ENCODE measurements at regions not wholly inside any gene's neighbourhood (a gene's known extent, or its start where the extent isn't known, plus 50 kb on each side); places are given as distances from the start of the nearest gene placed in this dataset.
"Not testable (repeated sequence)": the region's sequence is repeated elsewhere in the genome, so short reads cannot be mapped to it uniquely, and the experiment has no call there.

GRCh38 chr2:58601017-58601416 is 359.9 kb upstream of the FANCL start:
- H3K4me3 ChIP-seq (ENCODE audit: low read depth, low read length) = no peak overlapping the region
- TF ChIP-seq CTCF (IDR thresholded peaks at IDR 0.05; ENCODE audit: low read depth, low read length) = no peak

- no peak overlapping the region for H3K4me3 ChIP-seq (ENCODE audit: low read depth, low read length)
- no peak for TF ChIP-seq CTCF (IDR thresholded peaks at IDR 0.05; ENCODE audit: low read depth, low read length)
These were observed 357.0 kb upstream of the FANCL start for GRCh38 chr2:58598171-58598570.

- TF ChIP-seq CTCF (IDR thresholded peaks at IDR 0.05; ENCODE audit: low read depth, low read length) = no peak
- H3K4me3 ChIP-seq (ENCODE audit: low read depth, low read length) = no peak overlapping the region
These were observed 354.6 kb upstream of the FANCL start for GRCh38 chr2:58595714-58596113.

- no peak for TF ChIP-seq CTCF (IDR thresholded peaks at IDR 0.05; ENCODE audit: low read depth, low read length)
- H3K4me3 ChIP-seq (ENCODE audit: low read depth, low read length) = no peak overlapping the region
These were observed 353.6 kb upstream of the FANCL start for GRCh38 chr2:58594762-58595161.

- no peak for TF ChIP-seq CTCF (IDR thresholded peaks at IDR 0.05; ENCODE audit: low read depth, low read length)
These were observed 353.1 kb upstream of the FANCL start for GRCh38 chr2:58594175-58594574.

GRCh38 chr2:58586178-58586577 is 345.1 kb upstream of the FANCL start:
- H3K4me3 ChIP-seq (ENCODE audit: low read depth, low read length) = not testable (repeated sequence)

More at GRCh38 chr2:58594175-58594574, 353.1 kb upstream of the FANCL start:
- H3K4me3 ChIP-seq (ENCODE audit: low read depth, low read length) = no peak overlapping the region

DNA sequence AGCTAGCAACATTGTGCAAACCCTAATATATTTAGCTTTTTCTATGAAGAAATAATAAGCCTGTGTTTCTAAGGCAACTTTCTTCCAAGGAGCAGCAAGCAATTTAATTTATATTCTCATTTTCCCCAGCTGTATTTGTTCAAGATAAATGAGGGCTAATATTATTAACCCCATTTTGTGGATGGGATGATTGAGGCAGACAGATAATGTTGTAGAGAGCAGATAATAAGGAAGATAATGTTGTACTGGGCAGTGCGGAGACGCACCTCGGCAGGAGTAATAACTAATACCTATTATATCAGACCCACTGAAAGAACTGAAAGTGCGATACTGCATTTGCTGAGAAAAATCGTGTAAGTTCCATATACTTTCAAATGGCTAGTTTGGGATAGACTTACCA is 344.1 kb upstream of the FANCL start:
- H3K4me3 ChIP-seq (ENCODE audit: low read depth, low read length) = no peak overlapping the region
- no peak for TF ChIP-seq CTCF (IDR thresholded peaks at IDR 0.05; ENCODE audit: low read depth, low read length)

GRCh38 chr2:58584606-58585118 is 343.5 kb upstream of the FANCL start:
- H3K4me3 ChIP-seq (ENCODE audit: low read depth, low read length) = no peak overlapping the region
- no peak for TF ChIP-seq CTCF (IDR thresholded peaks at IDR 0.05; ENCODE audit: low read depth, low read length)

Data from WI38 (cell line).